ENCODE measurements at regions not wholly inside any gene's neighbourhood (a gene's known extent, or its start where the extent isn't known, plus 50 kb on each side); places are given as distances from the start of the nearest gene placed in this dataset.

- H3K4me3 ChIP-seq (replicated peaks in 1 of 2; ENCODE audit: low read depth in 2 of 2, low read length in 2 of 2): no peak overlapping the region
- DNase-seq (ENCODE audit: low read depth in 2 of 2): no peak
These were observed 115.9 kb downstream of the CPZ start for GRCh38 chr4:8708401-8709021.

GRCh38 chr4:8707045-8707781 lies 114.6 kb downstream of the CPZ start:
- no peak for DNase-seq (ENCODE audit: low read depth in 2 of 2)
- TF ChIP-seq CTCF (IDR thresholded peaks at IDR 0.05; ENCODE audit: low read depth, low read length): no peak
- no peak overlapping the region for H3K4me3 ChIP-seq (replicated peaks in 1 of 2; ENCODE audit: low read depth in 2 of 2, low read length in 2 of 2)

More at GRCh38 chr4:8708401-8709021, 115.9 kb downstream of the CPZ start:
- no peak for TF ChIP-seq CTCF (IDR thresholded peaks at IDR 0.05; ENCODE audit: low read depth, low read length)

- H3K4me3 ChIP-seq (replicated peaks in 1 of 2; ENCODE audit: low read depth in 2 of 2, low read length in 2 of 2): no peak overlapping the region
- TF ChIP-seq CTCF (IDR thresholded peaks at IDR 0.05; ENCODE audit: low read depth, low read length): no peak
- no peak for DNase-seq (ENCODE audit: low read depth in 2 of 2)
These were observed 113.9 kb downstream of the CPZ start for GRCh38 chr4:8706216-8707044.

GRCh38 chr4:8705161-8706145 lies 112.9 kb downstream of the CPZ start:
- DNase-seq (ENCODE audit: low read depth in 2 of 2): no peak
- TF ChIP-seq CTCF (IDR thresholded peaks at IDR 0.05; ENCODE audit: low read depth, low read length): no peak
- H3K4me3 ChIP-seq (replicated peaks in 1 of 2; ENCODE audit: low read depth in 2 of 2, low read length in 2 of 2): no peak overlapping the region

GRCh38 chr4:8704632-8705031 lies 112.1 kb downstream of the CPZ start:
- TF ChIP-seq CTCF (IDR thresholded peaks at IDR 0.05; ENCODE audit: low read depth, low read length): no peak
- H3K4me3 ChIP-seq (replicated peaks in 1 of 2; ENCODE audit: low read depth in 2 of 2, low read length in 2 of 2): no peak overlapping the region
- DNase-seq (ENCODE audit: low read depth in 2 of 2): no peak

Measured in cardiac fibroblast (primary cell).